Glomerular visceral epithelial cell (primary cell): ENCODE measurements at regions not wholly inside any gene's neighbourhood (a gene's known extent, or its start where the extent isn't known, plus 50 kb on each side); places are given as distances from the start of the nearest gene placed in this dataset.

Experiments
- DNase-seq: peaks from one replicate; pipeline ENCODE4 v3.0.0-alpha.2; 2016; ENCODE audit errors: extremely low spot score

GRCh38 chr7:32346253-32346652 is 143.9 kb downstream of the LSM5 start:
- DNase-seq: no peak

- DNase-seq: peak; percentile 6
Observed at GRCh38 chr7:32336726-32337125, 153.5 kb downstream of the LSM5 start.

- DNase-seq: no peak
Observed at GRCh38 chr7:32335107-32335506, 155.1 kb downstream of the LSM5 start.

GRCh38 chr7:32330602-32331001 is 159.6 kb downstream of the LSM5 start:
- DNase-seq: no peak

GRCh38 chr7:32326078-32326477 is 164.1 kb downstream of the LSM5 start:
- no peak for DNase-seq

GRCh38 chr7:32323712-32324111 is 166.5 kb downstream of the LSM5 start:
- DNase-seq: no peak

- no peak for DNase-seq
Observed at GRCh38 chr7:32319012-32319382, 171.2 kb downstream of the LSM5 start.

- no peak for DNase-seq
Observed at GRCh38 chr7:32318300-32319011, 171.7 kb downstream of the LSM5 start.

GRCh38 chr7:32316839-32317238 is 173.3 kb downstream of the LSM5 start:
- no peak for DNase-seq

- no peak for DNase-seq
Observed at GRCh38 chr7:32314761-32315160, 175.4 kb downstream of the LSM5 start.

GRCh38 chr7:32301427-32301826 is 188.8 kb downstream of the LSM5 start:
- DNase-seq: no peak

GRCh38 chr7:32299133-32299702 is 191.0 kb downstream of the LSM5 start:
- no peak for DNase-seq

- no peak for DNase-seq
Observed at GRCh38 chr7:32298408-32299132, 191.6 kb downstream of the LSM5 start.

- no peak for DNase-seq
Observed at GRCh38 chr7:32293833-32294232, 196.3 kb downstream of the LSM5 start.

GRCh38 chr7:32289651-32290414 is 200.3 kb downstream of the LSM5 start:
- no peak for DNase-seq

GRCh38 chr7:32285698-32286097 is 204.5 kb downstream of the LSM5 start:
- no peak for DNase-seq

- DNase-seq: no peak
Observed at GRCh38 chr7:32283546-32283945, 206.6 kb downstream of the LSM5 start.

- no peak for DNase-seq
Observed at GRCh38 chr7:32279500-32279899, 209.3 kb upstream of the PDE1C start.

GRCh38 chr7:32275216-32276009 is 205.2 kb upstream of the PDE1C start:
- DNase-seq: peak; percentile 49

GRCh38 chr7:32273297-32273696 is 203.1 kb upstream of the PDE1C start:
- DNase-seq: no peak

GRCh38 chr7:32266932-32267475 is 196.8 kb upstream of the PDE1C start:
- no peak for DNase-seq
